ENCODE measurements at regions not wholly inside any gene's neighbourhood (a gene's known extent, or its start where the extent isn't known, plus 50 kb on each side); places are given as distances from the start of the nearest gene placed in this dataset.

DNA sequence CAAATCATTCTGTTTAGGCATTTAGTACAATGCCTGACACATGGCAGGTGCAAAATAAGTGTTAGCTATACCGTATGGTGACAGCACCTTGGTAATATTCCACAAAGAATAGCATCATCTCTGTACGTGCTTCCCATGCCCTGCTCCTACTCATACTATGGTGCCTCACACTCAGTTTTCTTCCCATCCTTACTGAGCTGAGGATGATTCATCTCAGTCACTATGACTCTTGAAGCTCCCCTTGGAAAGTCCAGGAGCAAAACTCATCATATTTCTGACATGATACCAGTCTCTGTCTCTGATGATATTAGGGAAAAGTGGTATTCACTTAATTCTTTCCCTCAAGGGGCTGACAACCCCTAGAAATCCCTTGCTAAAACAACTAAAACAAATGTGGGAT is 423.3 kb downstream of the EFNA5 start:
- Histone ChIP-seq H3K27ac (ENCODE audit: extremely low read depth, low read depth, low read length) (no peak overlapping the region), H3K4me1 (ENCODE audit: control insufficient read depth, insufficient read depth, low read length) (no peaks in the 10 kb centered on the region), H3K4me3 (ENCODE audit: low read depth, low read length) (no peak overlapping the region), H3K9me3 (ENCODE audit: control insufficient read depth, insufficient read depth, low read depth, low read length) (no peaks in the 10 kb centered on the region), H3K36me3 (ENCODE audit: control insufficient read depth in 2 of 2, insufficient read depth in 1 of 2, low read length in 2 of 2) (no peaks in the 10 kb centered on the region)
- TF ChIP-seq ZNF792 (tag by site-specific recombination; IDR thresholded peaks at IDR 0.05) (no peak), ZNF785 (tag by site-specific recombination; IDR thresholded peaks at IDR 0.05) (no peak), ZNF433 (tag by site-specific recombination; IDR thresholded peaks at IDR 0.05; ENCODE audit: low read depth) (no peak), ZNF146 (tag by site-specific recombination; IDR thresholded peaks at IDR 0.05) (no peak), AEBP2 (tag by site-specific recombination; IDR thresholded peaks at IDR 0.05; ENCODE audit: borderline replicate concordance) (no peak), ZNF658 (tag by site-specific recombination; IDR thresholded peaks at IDR 0.05) (no peak), ZNF660 (tag by site-specific recombination; IDR thresholded peaks at IDR 0.05) (no peak), ZNF155 (tag by site-specific recombination; IDR thresholded peaks at IDR 0.05) (no peak), ZNF10 (tag by site-specific recombination; IDR thresholded peaks at IDR 0.05) (no peak), ZNF600 (tag by site-specific recombination; IDR thresholded peaks at IDR 0.05) (no peak), SP7 (tag by site-specific recombination; IDR thresholded peaks at IDR 0.05) (no peak), ZSCAN30 (tag by site-specific recombination; IDR thresholded peaks at IDR 0.05) (no peak), ZNF221 (tag by site-specific recombination; IDR thresholded peaks at IDR 0.05; ENCODE audit: borderline replicate concordance) (no peak)
- TF ChIP-seq, protein P1, sequence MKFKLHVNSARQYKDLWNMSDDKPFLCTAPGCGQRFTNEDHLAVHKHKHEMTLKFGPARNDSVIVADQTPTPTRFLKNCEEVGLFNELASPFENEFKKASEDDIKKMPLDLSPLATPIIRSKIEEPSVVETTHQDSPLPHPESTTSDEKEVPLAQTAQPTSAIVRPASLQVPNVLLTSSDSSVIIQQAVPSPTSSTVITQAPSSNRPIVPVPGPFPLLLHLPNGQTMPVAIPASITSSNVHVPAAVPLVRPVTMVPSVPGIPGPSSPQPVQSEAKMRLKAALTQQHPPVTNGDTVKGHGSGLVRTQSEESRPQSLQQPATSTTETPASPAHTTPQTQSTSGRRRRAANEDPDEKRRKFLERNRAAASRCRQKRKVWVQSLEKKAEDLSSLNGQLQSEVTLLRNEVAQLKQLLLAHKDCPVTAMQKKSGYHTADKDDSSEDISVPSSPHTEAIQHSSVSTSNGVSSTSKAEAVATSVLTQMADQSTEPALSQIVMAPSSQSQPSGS (tag by site-specific recombination; IDR thresholded peaks at IDR 0.05; ENCODE audit: low read depth) = no peak
- POLR2A ChIA-PET = interaction anchor here (0.6 kb wide), 1 partner anchor 605 kb away, joined by 3 read pairs; no protein-coding TSS in a partner anchor
- CTCF ChIA-PET = interaction anchor here (0.6 to 3.9 kb wide), 27 partner anchors 9 to 1177 kb away, joined by 3 to 34 read pairs (median 4); no protein-coding TSS in a partner anchor

DNA sequence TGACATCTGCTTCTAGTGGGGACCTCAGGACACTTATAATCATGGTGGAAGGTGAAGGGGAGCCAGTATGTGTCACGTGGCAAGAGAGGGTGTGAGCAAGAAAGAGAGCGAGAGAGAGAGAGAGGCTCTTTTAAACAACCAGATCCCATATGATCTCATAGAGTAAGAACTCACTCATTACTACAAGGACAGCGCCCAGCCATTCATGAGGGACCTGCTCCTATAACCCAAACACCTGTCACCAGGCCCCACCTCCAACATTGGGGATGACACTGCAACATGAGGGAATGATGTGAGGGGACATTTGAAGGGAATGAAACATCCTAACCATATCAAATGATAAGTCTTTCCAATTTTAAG is 427.5 kb downstream of the EFNA5 start:
- ChIA-PET POLR2A (no interaction called here), CTCF (interaction anchor here (0.6 to 0.7 kb wide), 2 partner anchors 148 to 1288 kb away, joined by 3 to 9 read pairs; no protein-coding TSS in a partner anchor)
- Histone ChIP-seq H3K4me3 (ENCODE audit: low read depth, low read length) (no peak overlapping the region), H3K4me1 (ENCODE audit: control insufficient read depth, insufficient read depth, low read length) (no peaks in the 10 kb centered on the region), H3K9me3 (ENCODE audit: control insufficient read depth, insufficient read depth, low read depth, low read length) (no peaks in the 10 kb centered on the region), H3K36me3 (ENCODE audit: control insufficient read depth in 2 of 2, insufficient read depth in 1 of 2, low read length in 2 of 2) (no peaks in the 10 kb centered on the region), H3K27ac (ENCODE audit: extremely low read depth, low read depth, low read length) (no peak overlapping the region)
- TF ChIP-seq HOXD13 (CRISPR knock-in tag; IDR thresholded peaks at IDR 0.05; ENCODE audit: borderline replicate concordance) (no peak), ZNF623 (tag by site-specific recombination; IDR thresholded peaks at IDR 0.05) (no peak), PRDM2 (tag by site-specific recombination; IDR thresholded peaks at IDR 0.05; ENCODE audit: borderline replicate concordance) (no peak), ZNF184 (tag by site-specific recombination; IDR thresholded peaks at IDR 0.05) (no peak), ZNF311 (tag by site-specific recombination; IDR thresholded peaks at IDR 0.05; ENCODE audit: borderline replicate concordance) (no peak), PRDM1 (tag by site-specific recombination; IDR thresholded peaks at IDR 0.05) (no peak), PATZ1 (tag by site-specific recombination; IDR thresholded peaks at IDR 0.05) (no peak)
- TF ChIP-seq, protein P2, sequence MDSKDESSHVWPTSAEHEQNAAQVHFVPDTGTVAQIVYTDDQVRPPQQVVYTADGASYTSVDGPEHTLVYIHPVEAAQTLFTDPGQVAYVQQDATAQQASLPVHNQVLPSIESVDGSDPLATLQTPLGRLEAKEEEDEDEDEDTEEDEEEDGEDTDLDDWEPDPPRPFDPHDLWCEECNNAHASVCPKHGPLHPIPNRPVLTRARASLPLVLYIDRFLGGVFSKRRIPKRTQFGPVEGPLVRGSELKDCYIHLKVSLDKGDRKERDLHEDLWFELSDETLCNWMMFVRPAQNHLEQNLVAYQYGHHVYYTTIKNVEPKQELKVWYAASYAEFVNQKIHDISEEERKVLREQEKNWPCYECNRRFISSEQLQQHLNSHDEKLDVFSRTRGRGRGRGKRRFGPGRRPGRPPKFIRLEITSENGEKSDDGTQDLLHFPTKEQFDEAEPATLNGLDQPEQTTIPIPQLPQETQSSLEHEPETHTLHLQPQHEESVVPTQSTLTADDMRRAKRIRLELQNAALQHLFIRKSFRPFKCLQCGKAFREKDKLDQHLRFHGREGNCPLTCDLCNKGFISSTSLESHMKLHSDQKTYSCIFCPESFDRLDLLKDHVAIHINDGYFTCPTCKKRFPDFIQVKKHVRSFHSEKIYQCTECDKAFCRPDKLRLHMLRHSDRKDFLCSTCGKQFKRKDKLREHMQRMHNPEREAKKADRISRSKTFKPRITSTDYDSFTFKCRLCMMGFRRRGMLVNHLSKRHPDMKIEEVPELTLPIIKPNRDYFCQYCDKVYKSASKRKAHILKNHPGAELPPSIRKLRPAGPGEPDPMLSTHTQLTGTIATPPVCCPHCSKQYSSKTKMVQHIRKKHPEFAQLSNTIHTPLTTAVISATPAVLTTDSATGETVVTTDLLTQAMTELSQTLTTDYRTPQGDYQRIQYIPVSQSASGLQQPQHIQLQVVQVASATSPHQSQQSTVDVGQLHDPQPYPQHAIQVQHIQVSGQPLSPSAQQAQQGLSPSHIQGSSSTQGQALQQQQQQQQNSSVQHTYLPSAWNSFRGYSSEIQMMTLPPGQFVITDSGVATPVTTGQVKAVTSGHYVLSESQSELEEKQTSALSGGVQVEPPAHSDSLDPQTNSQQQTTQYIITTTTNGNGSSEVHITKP (tag by site-specific recombination; IDR thresholded peaks at IDR 0.05) = no peak

Measured in HEK293 (cell line).